GM23338 (cell line): ENCODE measurements at regions not wholly inside any gene's neighbourhood (a gene's known extent, or its start where the extent isn't known, plus 50 kb on each side); places are given as distances from the start of the nearest gene placed in this dataset.

ENCODE experiments used
- ATAC-seq: fragments of 200-7000 bp; cut with Tn5 transposase; 3 replicates; pipeline ENCODE4 v1.9.1; 2020
- DNase-seq: peaks from one replicate; pipeline ENCODE4 v3.0.0-alpha.2; 2015; ENCODE audit warnings: low spot score
- H2AFZ ChIP-seq: fragments of 200-600 bp; sonication (generic); 2 replicates; pipeline ENCODE4 v1.8.0; 2016; ENCODE audit warnings: antibody characterized with exemption, mild to moderate bottlenecking, moderate library complexity
- H3F3A ChIP-seq: fragments of 200-600 bp; sonication (generic); replicated peaks from 2 replicates; pipeline ENCODE4 v1.8.0; 2017; ENCODE audit warnings: antibody characterized with exemption, mixed run types, low read depth
- H3K27ac ChIP-seq: fragments of 200-600 bp; sonication (generic); 2 replicates; pipeline ENCODE4 v1.6.1; 2016; ENCODE audit warnings: low read depth
- H3K27me3 ChIP-seq: fragments of 200-600 bp; sonication (generic); 2 replicates; pipeline ENCODE4 v1.8.0; 2016; ENCODE audit warnings: mild to moderate bottlenecking, mixed run types, moderate library complexity; ENCODE audit not compliant: insufficient read depth
- H3K36me3 ChIP-seq: fragments of 200-600 bp; sonication (generic); 2 replicates; pipeline ENCODE4 v1.8.0; 2016; ENCODE audit warnings: mild to moderate bottlenecking; ENCODE audit not compliant: insufficient read depth
- H3K4me1 ChIP-seq: fragments of 200-600 bp; sonication (generic); 2 replicates; pipeline ENCODE4 v1.8.0; 2016; ENCODE audit warnings: mild to moderate bottlenecking, moderate library complexity; ENCODE audit not compliant: insufficient read depth
- H3K4me2 ChIP-seq: fragments of 200-600 bp; sonication (generic); 2 replicates; pipeline ENCODE4 v1.7.1; 2017; ENCODE audit warnings: mixed run types
- H3K4me3 ChIP-seq: fragments of 200-600 bp; sonication (generic); 2 replicates; pipeline ENCODE4 v1.6.1; 2016; ENCODE audit warnings: mixed run types
- H3K79me2 ChIP-seq: fragments of 200-600 bp; sonication (generic); replicated peaks from 2 replicates; pipeline ENCODE4 v1.8.0; 2017; ENCODE audit warnings: mild to moderate bottlenecking; ENCODE audit not compliant: insufficient read depth
- H3K9me2 ChIP-seq: fragments of 200-600 bp; sonication (generic); 2 replicates; pipeline ENCODE4 v1.8.0; 2017; ENCODE audit not compliant: insufficient read depth
- H4K20me1 ChIP-seq: fragments of 200-600 bp; sonication (generic); replicated peaks from 2 replicates; pipeline ENCODE4 v1.8.0; 2017; ENCODE audit warnings: mild to moderate bottlenecking; ENCODE audit not compliant: insufficient read depth
- H3K27ac Mint-ChIP-seq: 2 replicates; pipeline ENCODE4 v1.8.0; 2020; ENCODE audit warnings: inconsistent platforms, mild to moderate bottlenecking, moderate library complexity, mixed read lengths
- H3K27me3 Mint-ChIP-seq: 3 replicates; pipeline ENCODE4 v1.8.0; 2022; ENCODE audit warnings: low read depth, mild to moderate bottlenecking, moderate library complexity, mixed read lengths, inconsistent platforms; ENCODE audit not compliant: insufficient read depth, poor library complexity
- H3K36me3 Mint-ChIP-seq: 3 replicates; pipeline ENCODE4 v1.8.0; 2021; ENCODE audit warnings: low read depth, mild to moderate bottlenecking, inconsistent platforms, moderate library complexity, mixed read lengths
- H3K4me1 Mint-ChIP-seq: 3 replicates; pipeline ENCODE4 v1.8.0; 2020; ENCODE audit warnings: mild to moderate bottlenecking, inconsistent platforms, mixed read lengths
- H3K4me3 Mint-ChIP-seq: 3 replicates; pipeline ENCODE4 v1.8.0; 2021; ENCODE audit warnings: moderate library complexity, mild to moderate bottlenecking, inconsistent platforms, mixed read lengths
- H3K9me3 Mint-ChIP-seq: 3 replicates; pipeline ENCODE4 v1.8.0; 2020; ENCODE audit warnings: moderate library complexity, mild to moderate bottlenecking, inconsistent platforms, mixed read lengths
- CREB1 ChIP-seq: fragments of 250-450 bp; sonication (Bioruptor Pico); IDR thresholded peaks from 2 replicates; pipeline ENCODE4 v1.5.0; 2020; ENCODE audit warnings: low read depth, mild to moderate bottlenecking, moderate library complexity
- EZH2 ChIP-seq: fragments of 200-600 bp; sonication (generic); IDR thresholded peaks from one replicate; pipeline ENCODE4 v1.8.0; 2017; ENCODE audit warnings: antibody characterized with exemption, mild to moderate bottlenecking, low read depth; ENCODE audit not compliant: unreplicated experiment
- EZH2phosphoT487 ChIP-seq: fragments of 200-600 bp; sonication (generic); IDR thresholded peaks from one replicate; pipeline ENCODE4 v1.8.1; 2018; ENCODE audit warnings: antibody characterized with exemption; ENCODE audit not compliant: unreplicated experiment
- JUNB ChIP-seq: IDR thresholded peaks from one replicate; pipeline ENCODE4 v1.6.1; 2016; ENCODE audit warnings: antibody characterized with exemption; ENCODE audit not compliant: unreplicated experiment
- NANOG ChIP-seq: IDR thresholded peaks from 2 replicates; pipeline ENCODE4 v1.6.1; 2016; ENCODE audit warnings: antibody characterized with exemption, borderline replicate concordance
- POLR2AphosphoS5 ChIP-seq: IDR thresholded peaks from 2 replicates; pipeline ENCODE4 v1.6.1; 2016; ENCODE audit warnings: antibody characterized with exemption, low read depth
- STAT1 ChIP-seq: IDR thresholded peaks from one replicate; pipeline ENCODE4 v1.6.1; 2016; ENCODE audit warnings: antibody characterized with exemption; ENCODE audit not compliant: unreplicated experiment
- ZNF114 ChIP-seq: fragments of 250-450 bp; sonication (Bioruptor Pico); IDR thresholded peaks from 2 replicates; pipeline ENCODE4 v1.5.0; 2020; ENCODE audit warnings: mild to moderate bottlenecking, moderate library complexity
- ZNF331 ChIP-seq: fragments of 250-450 bp; sonication (Bioruptor Pico); IDR thresholded peaks from 2 replicates; pipeline ENCODE4 v1.5.0; 2020; ENCODE audit warnings: low read depth, mild to moderate bottlenecking, moderate library complexity
- TF ChIP-seq, protein P1 (sequence below): IDR thresholded peaks from one replicate; pipeline ENCODE4 v1.6.1; 2018; ENCODE audit warnings: antibody characterized with exemption; ENCODE audit not compliant: unreplicated experiment
- TF ChIP-seq, protein P2 (sequence below): IDR thresholded peaks from 2 replicates; pipeline ENCODE4 v1.6.1; 2016; ENCODE audit warnings: antibody characterized with exemption
- TF ChIP-seq, protein P3 (sequence below): fragments of 250-450 bp; sonication (Bioruptor Pico); IDR thresholded peaks from 2 replicates; pipeline ENCODE4 v1.5.0; 2020; ENCODE audit warnings: mild to moderate bottlenecking, moderate library complexity
- TF ChIP-seq, protein P4 (sequence below), 2 experiments: fragments of 200-600 bp in 1 of 2; sonication (generic) in 1 of 2; conservative IDR thresholded peaks; 2 replicates each; pipeline versions ENCODE4 v1.5.1 to v1.6.1; 2016 to 2017; ENCODE audit warnings: antibody characterized with exemption in 2 of 2, low read depth in 2 of 2, mild to moderate bottlenecking in 2 of 2, moderate library complexity in 1 of 2

DNA sequence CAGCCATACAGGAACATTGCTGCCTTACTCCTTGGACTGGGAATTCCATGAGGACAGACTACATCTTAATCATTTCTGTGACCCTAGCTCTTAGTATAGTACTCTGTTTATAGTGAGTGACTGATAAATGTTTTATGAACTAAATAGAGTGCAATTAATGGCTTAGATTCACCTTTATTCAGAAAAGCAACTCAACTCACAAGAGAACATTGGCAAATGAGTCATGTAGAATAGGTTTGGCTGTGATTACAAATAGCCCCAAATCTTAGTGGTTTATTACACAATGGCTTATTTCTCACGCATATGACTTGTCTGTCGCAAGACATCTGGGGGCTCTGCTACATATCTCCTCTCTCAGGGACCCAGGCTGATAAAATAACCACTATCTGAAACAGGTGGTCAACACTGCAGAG is 121.6 kb upstream of the KL start:
- H3K4me1 Mint-ChIP-seq, result no peaks in the 10 kb centered on the region
- H3K27me3 ChIP-seq, result no peaks in the 10 kb centered on the region
- H3K27me3 Mint-ChIP-seq, result no peaks in the 10 kb centered on the region
- H3K4me1 ChIP-seq, result no peaks in the 10 kb centered on the region
- ATAC-seq (no peak), DNase-seq (no peak)
- no peaks in the 10 kb centered on the region for H3K79me2 ChIP-seq
- no peaks in the 10 kb centered on the region for H3K36me3 Mint-ChIP-seq
- H3K4me3 ChIP-seq, result no peak overlapping the region
- H3F3A ChIP-seq, result no peaks in the 10 kb centered on the region
- H3K9me2 ChIP-seq, result 0 out of 2 replicates have a peak, but pooled peaks cover 7% of the 10 kb centered on the region
- H2AFZ ChIP-seq, result no peak overlapping the region
- H3K27ac Mint-ChIP-seq, result no peak overlapping the region
- no peaks in the 10 kb centered on the region for H4K20me1 ChIP-seq
- H3K4me3 Mint-ChIP-seq, result no peak overlapping the region
- no peak for TF ChIP-seq EZH2phosphoT487
- TF ChIP-seq JUNB, result no peak
- TF ChIP-seq, protein P1, sequence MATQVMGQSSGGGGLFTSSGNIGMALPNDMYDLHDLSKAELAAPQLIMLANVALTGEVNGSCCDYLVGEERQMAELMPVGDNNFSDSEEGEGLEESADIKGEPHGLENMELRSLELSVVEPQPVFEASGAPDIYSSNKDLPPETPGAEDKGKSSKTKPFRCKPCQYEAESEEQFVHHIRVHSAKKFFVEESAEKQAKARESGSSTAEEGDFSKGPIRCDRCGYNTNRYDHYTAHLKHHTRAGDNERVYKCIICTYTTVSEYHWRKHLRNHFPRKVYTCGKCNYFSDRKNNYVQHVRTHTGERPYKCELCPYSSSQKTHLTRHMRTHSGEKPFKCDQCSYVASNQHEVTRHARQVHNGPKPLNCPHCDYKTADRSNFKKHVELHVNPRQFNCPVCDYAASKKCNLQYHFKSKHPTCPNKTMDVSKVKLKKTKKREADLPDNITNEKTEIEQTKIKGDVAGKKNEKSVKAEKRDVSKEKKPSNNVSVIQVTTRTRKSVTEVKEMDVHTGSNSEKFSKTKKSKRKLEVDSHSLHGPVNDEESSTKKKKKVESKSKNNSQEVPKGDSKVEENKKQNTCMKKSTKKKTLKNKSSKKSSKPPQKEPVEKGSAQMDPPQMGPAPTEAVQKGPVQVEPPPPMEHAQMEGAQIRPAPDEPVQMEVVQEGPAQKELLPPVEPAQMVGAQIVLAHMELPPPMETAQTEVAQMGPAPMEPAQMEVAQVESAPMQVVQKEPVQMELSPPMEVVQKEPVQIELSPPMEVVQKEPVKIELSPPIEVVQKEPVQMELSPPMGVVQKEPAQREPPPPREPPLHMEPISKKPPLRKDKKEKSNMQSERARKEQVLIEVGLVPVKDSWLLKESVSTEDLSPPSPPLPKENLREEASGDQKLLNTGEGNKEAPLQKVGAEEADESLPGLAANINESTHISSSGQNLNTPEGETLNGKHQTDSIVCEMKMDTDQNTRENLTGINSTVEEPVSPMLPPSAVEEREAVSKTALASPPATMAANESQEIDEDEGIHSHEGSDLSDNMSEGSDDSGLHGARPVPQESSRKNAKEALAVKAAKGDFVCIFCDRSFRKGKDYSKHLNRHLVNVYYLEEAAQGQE, result no peak
- TF ChIP-seq, protein P2, sequence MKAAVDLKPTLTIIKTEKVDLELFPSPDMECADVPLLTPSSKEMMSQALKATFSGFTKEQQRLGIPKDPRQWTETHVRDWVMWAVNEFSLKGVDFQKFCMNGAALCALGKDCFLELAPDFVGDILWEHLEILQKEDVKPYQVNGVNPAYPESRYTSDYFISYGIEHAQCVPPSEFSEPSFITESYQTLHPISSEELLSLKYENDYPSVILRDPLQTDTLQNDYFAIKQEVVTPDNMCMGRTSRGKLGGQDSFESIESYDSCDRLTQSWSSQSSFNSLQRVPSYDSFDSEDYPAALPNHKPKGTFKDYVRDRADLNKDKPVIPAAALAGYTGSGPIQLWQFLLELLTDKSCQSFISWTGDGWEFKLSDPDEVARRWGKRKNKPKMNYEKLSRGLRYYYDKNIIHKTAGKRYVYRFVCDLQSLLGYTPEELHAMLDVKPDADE, result no peak
- no peak for TF ChIP-seq POLR2AphosphoS5
- TF ChIP-seq CREB1 (CRISPR knock-in tag), result no peak
- TF ChIP-seq ZNF331 (CRISPR knock-in tag), result no peak
- no peak for TF ChIP-seq EZH2
- TF ChIP-seq NANOG, result no peak
- TF ChIP-seq, protein P3, sequence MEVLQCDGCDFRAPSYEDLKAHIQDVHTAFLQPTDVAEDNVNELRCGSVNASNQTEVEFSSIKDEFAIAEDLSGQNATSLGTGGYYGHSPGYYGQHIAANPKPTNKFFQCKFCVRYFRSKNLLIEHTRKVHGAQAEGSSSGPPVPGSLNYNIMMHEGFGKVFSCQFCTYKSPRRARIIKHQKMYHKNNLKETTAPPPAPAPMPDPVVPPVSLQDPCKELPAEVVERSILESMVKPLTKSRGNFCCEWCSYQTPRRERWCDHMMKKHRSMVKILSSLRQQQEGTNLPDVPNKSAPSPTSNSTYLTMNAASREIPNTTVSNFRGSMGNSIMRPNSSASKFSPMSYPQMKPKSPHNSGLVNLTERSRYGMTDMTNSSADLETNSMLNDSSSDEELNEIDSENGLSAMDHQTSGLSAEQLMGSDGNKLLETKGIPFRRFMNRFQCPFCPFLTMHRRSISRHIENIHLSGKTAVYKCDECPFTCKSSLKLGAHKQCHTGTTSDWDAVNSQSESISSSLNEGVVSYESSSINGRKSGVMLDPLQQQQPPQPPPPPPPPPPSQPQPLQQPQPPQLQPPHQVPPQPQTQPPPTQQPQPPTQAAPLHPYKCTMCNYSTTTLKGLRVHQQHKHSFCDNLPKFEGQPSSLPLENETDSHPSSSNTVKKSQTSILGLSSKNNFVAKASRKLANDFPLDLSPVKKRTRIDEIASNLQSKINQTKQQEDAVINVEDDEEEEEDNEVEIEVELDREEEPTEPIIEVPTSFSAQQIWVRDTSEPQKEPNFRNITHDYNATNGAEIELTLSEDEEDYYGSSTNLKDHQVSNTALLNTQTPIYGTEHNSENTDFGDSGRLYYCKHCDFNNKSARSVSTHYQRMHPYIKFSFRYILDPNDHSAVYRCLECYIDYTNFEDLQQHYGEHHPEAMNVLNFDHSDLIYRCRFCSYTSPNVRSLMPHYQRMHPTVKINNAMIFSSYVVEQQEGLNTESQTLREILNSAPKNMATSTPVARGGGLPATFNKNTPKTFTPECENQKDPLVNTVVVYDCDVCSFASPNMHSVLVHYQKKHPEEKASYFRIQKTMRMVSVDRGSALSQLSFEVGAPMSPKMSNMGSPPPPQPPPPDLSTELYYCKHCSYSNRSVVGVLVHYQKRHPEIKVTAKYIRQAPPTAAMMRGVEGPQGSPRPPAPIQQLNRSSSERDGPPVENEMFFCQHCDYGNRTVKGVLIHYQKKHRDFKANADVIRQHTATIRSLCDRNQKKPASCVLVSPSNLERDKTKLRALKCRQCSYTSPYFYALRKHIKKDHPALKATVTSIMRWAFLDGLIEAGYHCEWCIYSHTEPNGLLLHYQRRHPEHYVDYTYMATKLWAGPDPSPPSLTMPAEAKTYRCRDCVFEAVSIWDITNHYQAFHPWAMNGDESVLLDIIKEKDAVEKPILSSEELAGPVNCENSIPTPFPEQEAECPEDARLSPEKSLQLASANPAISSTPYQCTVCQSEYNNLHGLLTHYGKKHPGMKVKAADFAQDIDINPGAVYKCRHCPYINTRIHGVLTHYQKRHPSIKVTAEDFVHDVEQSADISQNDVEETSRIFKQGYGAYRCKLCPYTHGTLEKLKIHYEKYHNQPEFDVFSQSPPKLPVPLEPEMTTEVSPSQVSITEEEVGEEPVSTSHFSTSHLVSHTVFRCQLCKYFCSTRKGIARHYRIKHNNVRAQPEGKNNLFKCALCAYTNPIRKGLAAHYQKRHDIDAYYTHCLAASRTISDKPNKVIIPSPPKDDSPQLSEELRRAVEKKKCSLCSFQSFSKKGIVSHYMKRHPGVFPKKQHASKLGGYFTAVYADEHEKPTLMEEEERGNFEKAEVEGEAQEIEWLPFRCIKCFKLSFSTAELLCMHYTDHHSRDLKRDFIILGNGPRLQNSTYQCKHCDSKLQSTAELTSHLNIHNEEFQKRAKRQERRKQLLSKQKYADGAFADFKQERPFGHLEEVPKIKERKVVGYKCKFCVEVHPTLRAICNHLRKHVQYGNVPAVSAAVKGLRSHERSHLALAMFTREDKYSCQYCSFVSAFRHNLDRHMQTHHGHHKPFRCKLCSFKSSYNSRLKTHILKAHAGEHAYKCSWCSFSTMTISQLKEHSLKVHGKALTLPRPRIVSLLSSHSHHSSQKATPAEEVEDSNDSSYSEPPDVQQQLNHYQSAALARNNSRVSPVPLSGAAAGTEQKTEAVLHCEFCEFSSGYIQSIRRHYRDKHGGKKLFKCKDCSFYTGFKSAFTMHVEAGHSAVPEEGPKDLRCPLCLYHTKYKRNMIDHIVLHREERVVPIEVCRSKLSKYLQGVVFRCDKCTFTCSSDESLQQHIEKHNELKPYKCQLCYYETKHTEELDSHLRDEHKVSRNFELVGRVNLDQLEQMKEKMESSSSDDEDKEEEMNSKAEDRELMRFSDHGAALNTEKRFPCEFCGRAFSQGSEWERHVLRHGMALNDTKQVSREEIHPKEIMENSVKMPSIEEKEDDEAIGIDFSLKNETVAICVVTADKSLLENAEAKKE, result no peak
- no peak for TF ChIP-seq STAT1
- TF ChIP-seq ZNF114, result no peak
- TF ChIP-seq, protein P4, sequence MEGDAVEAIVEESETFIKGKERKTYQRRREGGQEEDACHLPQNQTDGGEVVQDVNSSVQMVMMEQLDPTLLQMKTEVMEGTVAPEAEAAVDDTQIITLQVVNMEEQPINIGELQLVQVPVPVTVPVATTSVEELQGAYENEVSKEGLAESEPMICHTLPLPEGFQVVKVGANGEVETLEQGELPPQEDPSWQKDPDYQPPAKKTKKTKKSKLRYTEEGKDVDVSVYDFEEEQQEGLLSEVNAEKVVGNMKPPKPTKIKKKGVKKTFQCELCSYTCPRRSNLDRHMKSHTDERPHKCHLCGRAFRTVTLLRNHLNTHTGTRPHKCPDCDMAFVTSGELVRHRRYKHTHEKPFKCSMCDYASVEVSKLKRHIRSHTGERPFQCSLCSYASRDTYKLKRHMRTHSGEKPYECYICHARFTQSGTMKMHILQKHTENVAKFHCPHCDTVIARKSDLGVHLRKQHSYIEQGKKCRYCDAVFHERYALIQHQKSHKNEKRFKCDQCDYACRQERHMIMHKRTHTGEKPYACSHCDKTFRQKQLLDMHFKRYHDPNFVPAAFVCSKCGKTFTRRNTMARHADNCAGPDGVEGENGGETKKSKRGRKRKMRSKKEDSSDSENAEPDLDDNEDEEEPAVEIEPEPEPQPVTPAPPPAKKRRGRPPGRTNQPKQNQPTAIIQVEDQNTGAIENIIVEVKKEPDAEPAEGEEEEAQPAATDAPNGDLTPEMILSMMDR (conservative IDR thresholded peaks at IDR 0.05; ENCODE audit: low read depth in 2 of 2), result no peak
- no peak overlapping the region for H3K27ac ChIP-seq
- no peaks in the 10 kb centered on the region for H3K9me3 Mint-ChIP-seq
- H3K4me2 ChIP-seq, result no peak overlapping the region
- no peaks in the 10 kb centered on the region for H3K36me3 ChIP-seq
